ENCODE measurements at regions not wholly inside any gene's neighbourhood (a gene's known extent, or its start where the extent isn't known, plus 50 kb on each side); places are given as distances from the start of the nearest gene placed in this dataset.

DNA sequence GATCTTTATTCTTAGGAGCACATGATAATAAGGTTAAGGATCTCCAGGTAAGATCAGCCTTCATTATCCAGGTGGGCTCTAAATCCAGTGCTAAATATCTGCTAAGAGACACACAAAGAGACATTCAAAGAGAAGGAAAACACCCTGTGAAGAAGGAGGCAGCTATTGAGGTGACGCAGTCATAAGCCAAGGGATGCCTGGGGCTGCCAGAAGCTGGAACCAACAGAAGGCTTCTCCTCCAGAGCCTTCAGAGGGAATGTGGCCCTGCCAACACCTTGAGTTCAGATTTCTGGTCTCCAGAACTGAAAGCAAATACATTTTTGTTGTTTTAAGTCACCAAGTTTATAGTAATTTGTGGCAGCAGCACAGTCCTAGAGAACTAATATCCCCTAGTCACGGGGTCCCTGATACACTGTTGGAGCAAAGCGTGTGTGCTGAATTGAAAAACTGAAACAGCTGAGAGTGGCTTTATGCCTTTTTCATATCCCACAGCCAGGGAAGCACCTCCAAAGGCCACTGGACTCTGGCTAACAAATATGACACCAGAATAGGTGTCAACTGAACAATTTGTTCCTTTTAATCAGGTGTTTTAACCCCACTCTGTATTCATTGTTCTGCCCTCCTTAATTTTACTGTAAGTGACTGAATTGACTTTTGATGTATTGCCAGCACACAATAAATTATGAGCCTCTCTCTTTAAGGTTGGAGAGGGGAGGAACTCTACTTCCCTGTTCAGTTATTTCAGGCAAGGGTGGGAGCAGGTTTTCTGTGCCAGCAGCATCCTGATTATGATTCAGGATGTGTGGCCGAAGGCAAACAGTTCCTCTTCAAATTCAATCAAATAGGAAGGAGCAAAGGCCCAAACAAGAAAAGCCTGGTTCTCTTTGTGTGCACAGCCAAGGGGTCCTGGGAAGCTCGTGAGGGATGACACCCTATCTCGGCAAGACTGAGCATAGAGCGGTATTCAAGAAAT is 151.8 kb upstream of the HES1 start:
- no peak for TF ChIP-seq POLR2A (IDR thresholded peaks at IDR 0.05)
- TF ChIP-seq, protein P1, sequence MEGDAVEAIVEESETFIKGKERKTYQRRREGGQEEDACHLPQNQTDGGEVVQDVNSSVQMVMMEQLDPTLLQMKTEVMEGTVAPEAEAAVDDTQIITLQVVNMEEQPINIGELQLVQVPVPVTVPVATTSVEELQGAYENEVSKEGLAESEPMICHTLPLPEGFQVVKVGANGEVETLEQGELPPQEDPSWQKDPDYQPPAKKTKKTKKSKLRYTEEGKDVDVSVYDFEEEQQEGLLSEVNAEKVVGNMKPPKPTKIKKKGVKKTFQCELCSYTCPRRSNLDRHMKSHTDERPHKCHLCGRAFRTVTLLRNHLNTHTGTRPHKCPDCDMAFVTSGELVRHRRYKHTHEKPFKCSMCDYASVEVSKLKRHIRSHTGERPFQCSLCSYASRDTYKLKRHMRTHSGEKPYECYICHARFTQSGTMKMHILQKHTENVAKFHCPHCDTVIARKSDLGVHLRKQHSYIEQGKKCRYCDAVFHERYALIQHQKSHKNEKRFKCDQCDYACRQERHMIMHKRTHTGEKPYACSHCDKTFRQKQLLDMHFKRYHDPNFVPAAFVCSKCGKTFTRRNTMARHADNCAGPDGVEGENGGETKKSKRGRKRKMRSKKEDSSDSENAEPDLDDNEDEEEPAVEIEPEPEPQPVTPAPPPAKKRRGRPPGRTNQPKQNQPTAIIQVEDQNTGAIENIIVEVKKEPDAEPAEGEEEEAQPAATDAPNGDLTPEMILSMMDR (IDR thresholded peaks at IDR 0.05): no peak

Data from lower leg skin (tissue), 3 donors.